OCI-LY3 (cell line): ENCODE measurements at regions not wholly inside any gene's neighbourhood (a gene's known extent, or its start where the extent isn't known, plus 50 kb on each side); places are given as distances from the start of the nearest gene placed in this dataset.

Experiments
- CTCF ChIP-seq: fragments of 200-600, 300-600 bp; sonication (generic); IDR thresholded peaks from 2 replicates; pipeline ENCODE4 v1.5.1; 2014; ENCODE audit warnings: antibody characterized with exemption, low read length, low read depth
- EZH2phosphoT487 ChIP-seq: fragments of 200-600 bp; shearing (Covaris generic); IDR thresholded peaks from 2 replicates; pipeline ENCODE4 v1.6.1; 2018; ENCODE audit warnings: antibody characterized with exemption, mixed run types, low read depth

- no peak for TF ChIP-seq CTCF
- TF ChIP-seq EZH2phosphoT487, result no peak
Observed at GRCh38 chr18:38022234-38022633, 456.6 kb upstream of the CELF4 start.
